Mesothelial cell of epicardium (in vitro differentiated cells): ENCODE measurements at regions not wholly inside any gene's neighbourhood (a gene's known extent, or its start where the extent isn't known, plus 50 kb on each side); places are given as distances from the start of the nearest gene placed in this dataset.

ENCODE experiments used
- DNase-seq, 2 experiments: peaks; one replicate each; pipeline ENCODE4 v3.0.0; 2021; ENCODE audit warnings: low spot score in 2 of 2; ENCODE audit not compliant: unreplicated experiment in 2 of 2
- H3K27ac Mint-ChIP-seq: 2 replicates; pipeline ENCODE4 v1.8.0; 2021; ENCODE audit warnings: mixed read lengths
- H3K27me3 Mint-ChIP-seq: 2 replicates; pipeline ENCODE4 v1.8.0; 2021; ENCODE audit warnings: low read depth, mixed read lengths
- H3K36me3 Mint-ChIP-seq: 2 replicates; pipeline ENCODE4 v1.8.0; 2021; ENCODE audit warnings: mixed read lengths
- H3K4me1 Mint-ChIP-seq: 2 replicates; pipeline ENCODE4 v1.8.0; 2021; ENCODE audit warnings: mixed read lengths
- H3K4me3 Mint-ChIP-seq: 2 replicates; pipeline ENCODE4 v1.8.0; 2021; ENCODE audit warnings: mild to moderate bottlenecking, moderate library complexity, mixed read lengths
- H3K9me3 Mint-ChIP-seq: 2 replicates; pipeline ENCODE4 v1.8.0; 2021; ENCODE audit warnings: mixed read lengths
- TF ChIP-seq, protein P1 (sequence below): fragments of 200-600 bp; sonication (generic); IDR thresholded peaks from one replicate; pipeline ENCODE4 v1.5.0; 2021; ENCODE audit warnings: antibody characterized with exemption; ENCODE audit not compliant: unreplicated experiment

DNA sequence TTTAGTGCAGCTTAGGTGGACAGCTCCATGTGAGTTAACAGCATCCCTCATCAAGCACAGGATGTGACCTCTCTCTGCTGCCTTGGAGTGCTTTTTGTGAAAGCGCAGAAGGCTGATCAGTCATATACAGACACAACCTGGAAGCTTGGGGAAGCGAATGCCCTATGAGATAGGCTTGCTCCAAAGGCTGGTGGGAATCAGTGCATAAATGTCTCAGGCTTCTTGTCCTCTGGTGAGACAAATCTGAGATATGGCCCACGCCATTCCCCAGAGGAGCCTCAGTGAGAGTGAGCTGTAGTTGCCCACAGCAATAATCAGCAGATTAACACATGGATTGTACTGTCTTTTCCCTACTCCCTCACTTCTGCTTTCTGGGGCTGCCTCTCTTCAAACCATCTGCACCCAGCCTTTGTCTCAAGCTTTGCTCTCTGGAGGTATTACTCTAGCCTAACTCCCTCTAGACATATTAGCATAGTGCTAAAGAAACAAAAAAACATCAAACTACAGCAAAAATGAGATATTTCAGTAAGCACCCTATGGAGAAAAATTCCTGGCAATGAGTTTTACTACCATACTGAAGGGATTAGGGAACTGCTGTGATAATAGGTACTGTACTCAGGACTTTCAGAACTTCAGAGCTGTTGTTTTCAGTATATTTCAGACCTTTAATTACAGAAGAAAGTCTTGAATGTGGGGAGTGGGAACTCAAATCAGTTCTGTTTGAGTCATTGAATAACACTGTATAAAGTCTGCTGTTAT is 113.7 kb downstream of the OXSM start:
- Mint-ChIP-seq H3K9me3 (no peaks in the 10 kb centered on the region), H3K4me1 (peaks cover 11% of the 10 kb centered on the region), H3K27ac (peak overlapping the region; percentile 53), H3K4me3 (no peak overlapping the region), H3K27me3 (no peaks in the 10 kb centered on the region), H3K36me3 (no peaks in the 10 kb centered on the region)
- no peak for DNase-seq
- TF ChIP-seq, protein P1, sequence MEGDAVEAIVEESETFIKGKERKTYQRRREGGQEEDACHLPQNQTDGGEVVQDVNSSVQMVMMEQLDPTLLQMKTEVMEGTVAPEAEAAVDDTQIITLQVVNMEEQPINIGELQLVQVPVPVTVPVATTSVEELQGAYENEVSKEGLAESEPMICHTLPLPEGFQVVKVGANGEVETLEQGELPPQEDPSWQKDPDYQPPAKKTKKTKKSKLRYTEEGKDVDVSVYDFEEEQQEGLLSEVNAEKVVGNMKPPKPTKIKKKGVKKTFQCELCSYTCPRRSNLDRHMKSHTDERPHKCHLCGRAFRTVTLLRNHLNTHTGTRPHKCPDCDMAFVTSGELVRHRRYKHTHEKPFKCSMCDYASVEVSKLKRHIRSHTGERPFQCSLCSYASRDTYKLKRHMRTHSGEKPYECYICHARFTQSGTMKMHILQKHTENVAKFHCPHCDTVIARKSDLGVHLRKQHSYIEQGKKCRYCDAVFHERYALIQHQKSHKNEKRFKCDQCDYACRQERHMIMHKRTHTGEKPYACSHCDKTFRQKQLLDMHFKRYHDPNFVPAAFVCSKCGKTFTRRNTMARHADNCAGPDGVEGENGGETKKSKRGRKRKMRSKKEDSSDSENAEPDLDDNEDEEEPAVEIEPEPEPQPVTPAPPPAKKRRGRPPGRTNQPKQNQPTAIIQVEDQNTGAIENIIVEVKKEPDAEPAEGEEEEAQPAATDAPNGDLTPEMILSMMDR = no peak

DNA sequence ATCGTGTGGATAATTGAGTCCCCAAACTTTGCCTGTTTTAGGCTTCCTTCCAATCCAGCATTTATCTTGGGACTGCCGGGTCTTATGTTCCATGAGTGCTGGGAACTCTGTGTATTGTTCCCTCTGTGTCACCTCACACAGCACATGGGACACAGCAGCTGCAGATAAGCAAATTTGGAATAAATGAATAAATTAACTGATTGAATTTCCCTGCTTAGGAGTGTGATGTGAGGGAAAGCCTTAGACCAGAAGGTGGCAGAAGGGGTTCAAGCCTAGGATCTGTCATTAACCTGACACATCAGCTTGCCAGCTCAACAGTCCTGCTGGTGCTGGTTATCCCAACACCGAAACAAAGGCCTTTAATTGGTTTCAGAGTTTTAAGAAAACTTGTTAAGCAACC is 114.3 kb downstream of the OXSM start:
- Mint-ChIP-seq H3K27ac (peak overlapping the region; percentile 53), H3K9me3 (no peaks in the 10 kb centered on the region), H3K36me3 (no peaks in the 10 kb centered on the region), H3K27me3 (no peaks in the 10 kb centered on the region), H3K4me3 (no peak overlapping the region), H3K4me1 (peaks cover 11% of the 10 kb centered on the region)
- TF ChIP-seq, protein P1 = no peak
- DNase-seq = no peak

DNA sequence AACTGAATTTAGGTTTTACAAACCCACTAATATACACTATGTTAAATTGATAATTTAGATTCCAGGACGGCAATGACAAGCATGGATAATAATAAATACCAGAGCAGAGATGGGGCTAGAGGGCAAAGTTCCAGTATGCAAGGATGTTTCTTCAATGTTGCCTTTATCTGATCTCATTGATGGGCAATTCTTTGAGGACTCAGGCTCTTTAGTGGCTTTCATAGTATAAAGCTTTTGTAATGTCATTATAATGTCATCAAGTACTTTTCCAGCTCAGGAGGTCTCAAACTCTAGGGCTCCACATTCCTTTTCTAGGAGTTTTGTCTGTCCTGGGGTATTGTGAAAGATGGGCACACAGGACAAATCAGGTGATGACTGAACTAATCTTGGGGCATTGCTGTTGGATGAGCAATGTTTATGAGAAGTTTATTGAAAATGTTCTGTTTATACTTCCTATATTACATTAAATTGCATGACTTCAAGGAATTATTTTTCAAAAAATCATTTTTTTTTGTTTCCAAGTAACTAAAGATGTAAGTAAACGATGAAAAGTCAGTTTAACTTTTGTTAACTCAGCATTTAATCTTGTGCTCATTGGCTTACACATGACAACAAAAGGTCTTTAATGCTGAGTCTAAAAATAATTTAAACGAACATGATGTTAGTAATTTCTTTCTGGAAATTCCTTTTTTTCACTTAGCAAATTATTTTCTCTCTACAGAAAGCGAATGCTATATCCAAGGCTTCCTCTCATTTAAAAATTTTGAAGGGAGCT is 116.4 kb downstream of the OXSM start:
- Mint-ChIP-seq H3K4me1 (peaks cover 11% of the 10 kb centered on the region), H3K27ac (no peak overlapping the region), H3K9me3 (no peaks in the 10 kb centered on the region), H3K27me3 (no peaks in the 10 kb centered on the region), H3K4me3 (no peak overlapping the region), H3K36me3 (no peaks in the 10 kb centered on the region)
- no peak for DNase-seq
- TF ChIP-seq, protein P1 = no peak

DNA sequence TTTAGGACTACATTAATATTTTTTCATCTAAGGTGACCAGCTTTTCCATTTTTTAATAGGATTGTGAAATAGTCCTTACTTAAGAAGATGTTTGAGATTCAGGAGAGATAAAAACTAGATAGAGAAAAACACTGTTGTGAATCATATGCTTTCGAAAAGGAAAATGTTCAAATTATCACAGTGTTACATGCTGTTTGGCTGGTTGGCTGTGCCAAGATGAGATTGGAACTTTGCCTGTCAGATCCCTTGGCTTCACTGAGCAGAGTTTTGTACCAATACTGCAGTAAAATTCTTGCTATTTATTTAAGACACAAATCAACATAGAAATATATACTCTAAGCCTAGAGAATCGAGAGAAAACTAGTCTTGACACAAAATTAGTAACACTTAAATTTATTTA is 117.2 kb downstream of the OXSM start:
- no peak overlapping the region for H3K27ac Mint-ChIP-seq
- H3K36me3 Mint-ChIP-seq = no peaks in the 10 kb centered on the region
- H3K9me3 Mint-ChIP-seq = no peaks in the 10 kb centered on the region
- H3K4me3 Mint-ChIP-seq = no peak overlapping the region
- H3K27me3 Mint-ChIP-seq = no peaks in the 10 kb centered on the region
- TF ChIP-seq, protein P1 = no peak
- no peak for DNase-seq
- H3K4me1 Mint-ChIP-seq = peaks cover 8% of the 10 kb centered on the region

DNA sequence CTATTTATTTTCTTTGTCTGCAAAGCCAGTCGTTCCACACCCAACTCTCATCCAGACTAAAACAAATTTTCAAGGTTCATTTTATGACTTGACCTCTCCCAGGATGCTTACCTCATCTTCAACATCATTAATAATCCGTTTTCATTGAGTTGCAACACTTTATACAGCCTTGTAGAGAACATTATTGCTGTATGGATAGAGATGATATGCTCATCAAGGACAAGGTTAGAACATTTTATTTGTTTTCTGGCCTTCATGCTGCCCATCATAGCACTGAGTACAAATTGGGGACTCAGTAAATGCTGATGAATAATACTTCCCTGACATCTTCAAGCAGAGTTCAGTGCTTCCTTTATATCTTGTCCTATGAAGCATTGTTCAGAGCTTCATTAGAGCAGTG is 120.2 kb downstream of the OXSM start:
- Mint-ChIP-seq H3K36me3 (no peaks in the 10 kb centered on the region), H3K4me3 (no peak overlapping the region), H3K9me3 (no peaks in the 10 kb centered on the region), H3K27ac (no peak overlapping the region), H3K27me3 (no peaks in the 10 kb centered on the region), H3K4me1 (no peaks in the 10 kb centered on the region)
- TF ChIP-seq, protein P1 = no peak
- DNase-seq = no peak
